ENCODE measurements at regions not wholly inside any gene's neighbourhood (a gene's known extent, or its start where the extent isn't known, plus 50 kb on each side); places are given as distances from the start of the nearest gene placed in this dataset.

GRCh38 chr5:2241842-2242241 is 359.1 kb upstream of the IRX4 start:
- Mint-ChIP-seq H3K27ac (no peak overlapping the region), H3K36me3 (ENCODE audit: low read depth) (no peaks in the 10 kb centered on the region), H3K4me1 (no peaks in the 10 kb centered on the region), H3K27me3 (peaks cover 5% of the 10 kb centered on the region), H3K9me3 (ENCODE audit: low read depth) (peaks cover 5% of the 10 kb centered on the region), H3K4me3 (no peak overlapping the region)
- ATAC-seq (no peak), DNase-seq (no peak)
- ChIA-PET POLR2A (no interaction called here), CTCF (no interaction called here)
- intact Hi-C loops (cut with DNase I, micrococcal nuclease): no loop called here

DNA sequence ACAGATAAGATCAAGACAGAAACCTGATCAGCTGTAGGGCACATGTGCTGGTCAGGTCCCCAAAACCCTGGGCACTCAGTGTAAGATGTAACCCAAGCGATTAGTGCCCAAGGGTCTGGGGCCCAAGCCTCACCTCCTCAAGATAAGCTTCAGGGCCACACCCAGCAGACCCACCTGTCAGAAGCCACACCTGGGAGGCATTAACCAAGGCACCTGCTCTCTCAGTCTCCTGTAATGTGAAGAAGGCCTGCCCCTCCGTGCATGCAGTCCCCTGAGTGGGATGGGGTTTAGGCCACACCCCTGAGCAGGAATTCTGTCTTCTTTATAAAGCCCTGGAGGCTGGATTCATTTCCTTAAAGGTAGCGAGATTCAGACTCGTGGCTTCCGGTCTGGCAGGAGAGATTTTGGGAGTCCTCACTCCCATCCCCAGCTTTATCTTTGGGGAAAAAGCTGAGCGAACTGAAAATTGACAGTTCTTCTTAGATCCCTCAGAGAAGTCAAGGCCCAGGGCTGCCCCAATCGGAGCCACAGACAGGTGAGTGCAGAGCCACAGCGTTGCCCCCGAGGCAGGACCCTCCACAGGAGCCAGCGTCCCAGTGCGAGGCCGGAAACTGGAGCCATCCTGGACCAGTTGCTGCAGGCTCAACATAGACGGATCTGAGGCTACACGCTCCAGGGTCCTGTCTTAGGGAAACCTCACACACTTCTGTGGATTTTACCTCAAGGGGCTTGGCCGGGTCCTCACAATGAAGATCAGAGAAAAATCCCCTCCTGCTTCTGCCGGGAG is 357.6 kb upstream of the IRX4 start:
- Mint-ChIP-seq H3K27ac (no peak overlapping the region), H3K27me3 (peaks cover 9% of the 10 kb centered on the region), H3K36me3 (ENCODE audit: low read depth) (no peaks in the 10 kb centered on the region), H3K4me1 (no peaks in the 10 kb centered on the region), H3K9me3 (ENCODE audit: low read depth) (peaks cover 7% of the 10 kb centered on the region), H3K4me3 (no peak overlapping the region)
- POLR2A ChIA-PET: no interaction called here
- no peak for DNase-seq
- CTCF ChIA-PET: no interaction called here
- ATAC-seq: no peak
- intact Hi-C loops (cut with DNase I, micrococcal nuclease): no loop called here

- Mint-ChIP-seq H3K27me3 (peaks cover 7% of the 10 kb centered on the region), H3K4me1 (no peaks in the 10 kb centered on the region), H3K9me3 (ENCODE audit: low read depth) (peaks cover 12% of the 10 kb centered on the region), H3K36me3 (ENCODE audit: low read depth) (no peaks in the 10 kb centered on the region), H3K27ac (no peak overlapping the region), H3K4me3 (no peak overlapping the region)
- ChIA-PET POLR2A (no interaction called here), CTCF (no interaction called here)
- ATAC-seq (no peak), DNase-seq (no peak)
- intact Hi-C loops (cut with DNase I, micrococcal nuclease): no loop called here
Observed at GRCh38 chr5:2239201-2239910, 356.6 kb upstream of the IRX4 start.

- no peak for DNase-seq
- no peaks in the 10 kb centered on the region for H3K36me3 Mint-ChIP-seq (ENCODE audit: low read depth)
- intact Hi-C loops (cut with DNase I, micrococcal nuclease): no loop called here
- CTCF ChIA-PET: no interaction called here
- peaks cover 12% of the 10 kb centered on the region for H3K27me3 Mint-ChIP-seq
- no peak overlapping the region for H3K27ac Mint-ChIP-seq
- no peaks in the 10 kb centered on the region for H3K4me1 Mint-ChIP-seq
- no peak for ATAC-seq
- H3K4me3 Mint-ChIP-seq: no peak overlapping the region
- H3K9me3 Mint-ChIP-seq (ENCODE audit: low read depth): peaks cover 14% of the 10 kb centered on the region
- POLR2A ChIA-PET: no interaction called here
Observed at GRCh38 chr5:2238732-2239131, 356.0 kb upstream of the IRX4 start.

GRCh38 chr5:2227433-2227832 is 344.7 kb upstream of the IRX4 start:
- H3K9me3 Mint-ChIP-seq (ENCODE audit: low read depth): no peaks in the 10 kb centered on the region
- POLR2A ChIA-PET: no interaction called here
- DNase-seq: no peak
- no peak overlapping the region for H3K4me3 Mint-ChIP-seq
- H3K27ac Mint-ChIP-seq: no peak overlapping the region
- H3K4me1 Mint-ChIP-seq: no peaks in the 10 kb centered on the region
- no peak for ATAC-seq
- CTCF ChIA-PET: no interaction called here
- H3K27me3 Mint-ChIP-seq: peaks cover 12% of the 10 kb centered on the region
- intact Hi-C loops (cut with DNase I, micrococcal nuclease): no loop called here
- no peaks in the 10 kb centered on the region for H3K36me3 Mint-ChIP-seq (ENCODE audit: low read depth)

- CTCF ChIA-PET: no interaction called here
- peaks cover 6% of the 10 kb centered on the region for H3K27me3 Mint-ChIP-seq
- H3K4me3 Mint-ChIP-seq: no peak overlapping the region
- POLR2A ChIA-PET: no interaction called here
- H3K27ac Mint-ChIP-seq: no peak overlapping the region
- no peak for ATAC-seq
- intact Hi-C loops (cut with DNase I, micrococcal nuclease): no loop called here
- no peaks in the 10 kb centered on the region for H3K4me1 Mint-ChIP-seq
- no peak for DNase-seq
- H3K36me3 Mint-ChIP-seq (ENCODE audit: low read depth): no peaks in the 10 kb centered on the region
- no peaks in the 10 kb centered on the region for H3K9me3 Mint-ChIP-seq (ENCODE audit: low read depth)
Observed at GRCh38 chr5:2224689-2225088, 342.0 kb upstream of the IRX4 start.

DNA sequence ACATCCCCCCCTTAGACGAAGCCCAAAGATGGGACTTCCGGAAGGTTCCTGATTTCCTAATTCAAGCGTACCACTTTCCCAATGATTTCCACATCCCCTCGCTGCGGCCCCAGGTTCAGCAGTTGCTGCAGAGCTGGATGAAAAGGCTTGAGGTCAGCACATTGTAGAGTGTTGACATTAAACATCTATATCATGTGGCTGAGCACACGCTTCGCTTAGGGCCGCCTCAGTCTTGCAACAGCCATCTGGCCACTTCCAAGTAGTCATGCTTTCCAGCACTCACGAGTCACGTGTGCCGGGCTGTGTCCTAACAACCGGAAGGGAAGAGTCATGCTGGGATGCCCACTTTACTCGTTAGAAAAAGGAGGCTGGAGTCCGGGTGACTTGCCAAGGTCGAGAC is 340.6 kb upstream of the IRX4 start:
- H3K4me1 Mint-ChIP-seq: no peaks in the 10 kb centered on the region
- H3K27ac Mint-ChIP-seq: no peak overlapping the region
- no peaks in the 10 kb centered on the region for H3K36me3 Mint-ChIP-seq (ENCODE audit: low read depth)
- CTCF ChIA-PET: no interaction called here
- H3K27me3 Mint-ChIP-seq: peaks cover 7% of the 10 kb centered on the region
- POLR2A ChIA-PET: no interaction called here
- no peak for DNase-seq
- intact Hi-C loops (cut with DNase I, micrococcal nuclease): no loop called here
- ATAC-seq: no peak
- no peaks in the 10 kb centered on the region for H3K9me3 Mint-ChIP-seq (ENCODE audit: low read depth)
- no peak overlapping the region for H3K4me3 Mint-ChIP-seq

DNA sequence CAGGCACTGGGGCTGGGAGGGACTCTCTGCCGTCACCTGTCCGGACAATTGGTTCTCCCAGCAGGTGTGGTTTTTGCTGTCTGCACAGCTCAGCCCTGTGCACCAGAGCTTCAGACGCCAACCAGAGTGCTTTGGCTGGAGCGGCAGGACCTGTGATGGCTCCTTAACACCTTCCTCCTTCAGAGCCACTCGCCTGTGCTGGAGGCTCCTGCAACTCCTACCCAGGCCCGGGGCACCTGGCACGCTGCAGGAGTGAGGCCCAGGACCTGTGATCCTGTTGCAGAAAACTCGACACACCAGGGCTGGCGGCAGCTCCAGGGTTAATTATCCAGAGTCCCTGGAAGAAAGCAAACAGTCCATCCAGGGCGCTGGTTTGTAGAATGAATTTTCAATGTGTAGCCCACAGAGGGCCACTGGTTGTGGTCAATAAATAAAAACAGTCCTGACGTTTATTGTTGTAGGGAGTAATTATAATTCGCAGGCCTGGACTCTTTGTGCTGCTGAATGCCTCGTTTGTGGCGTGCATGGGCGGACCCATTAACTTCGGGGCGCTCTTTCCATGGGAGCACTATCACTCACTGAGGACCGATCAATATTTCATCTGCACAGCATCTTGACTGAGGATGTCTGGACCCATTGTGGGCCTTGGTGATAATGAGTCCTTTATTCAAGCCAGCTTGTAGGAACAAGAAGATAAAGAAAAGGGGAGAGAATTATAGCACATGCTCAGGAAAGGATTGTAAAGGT is 339.7 kb upstream of the IRX4 start:
- Mint-ChIP-seq H3K4me3 (no peak overlapping the region), H3K27ac (no peak overlapping the region), H3K27me3 (peaks cover 4% of the 10 kb centered on the region), H3K36me3 (ENCODE audit: low read depth) (no peaks in the 10 kb centered on the region), H3K9me3 (ENCODE audit: low read depth) (no peaks in the 10 kb centered on the region), H3K4me1 (no peaks in the 10 kb centered on the region)
- DNase-seq (no peak), ATAC-seq (no peak)
- intact Hi-C loops (cut with DNase I, micrococcal nuclease): no loop called here
- CTCF ChIA-PET: no interaction called here
- POLR2A ChIA-PET: no interaction called here

- H3K27ac Mint-ChIP-seq: no peak overlapping the region
- ATAC-seq (no peak), DNase-seq (no peak)
- ChIA-PET POLR2A (no interaction called here), CTCF (no interaction called here)
- intact Hi-C loops (cut with DNase I, micrococcal nuclease): no loop called here
- no peaks in the 10 kb centered on the region for H3K9me3 Mint-ChIP-seq (ENCODE audit: low read depth)
- peaks cover 4% of the 10 kb centered on the region for H3K27me3 Mint-ChIP-seq
- no peak overlapping the region for H3K4me3 Mint-ChIP-seq
- no peaks in the 10 kb centered on the region for H3K36me3 Mint-ChIP-seq (ENCODE audit: low read depth)
- H3K4me1 Mint-ChIP-seq: no peaks in the 10 kb centered on the region
Observed at GRCh38 chr5:2221450-2221849, 338.7 kb upstream of the IRX4 start.

DNA sequence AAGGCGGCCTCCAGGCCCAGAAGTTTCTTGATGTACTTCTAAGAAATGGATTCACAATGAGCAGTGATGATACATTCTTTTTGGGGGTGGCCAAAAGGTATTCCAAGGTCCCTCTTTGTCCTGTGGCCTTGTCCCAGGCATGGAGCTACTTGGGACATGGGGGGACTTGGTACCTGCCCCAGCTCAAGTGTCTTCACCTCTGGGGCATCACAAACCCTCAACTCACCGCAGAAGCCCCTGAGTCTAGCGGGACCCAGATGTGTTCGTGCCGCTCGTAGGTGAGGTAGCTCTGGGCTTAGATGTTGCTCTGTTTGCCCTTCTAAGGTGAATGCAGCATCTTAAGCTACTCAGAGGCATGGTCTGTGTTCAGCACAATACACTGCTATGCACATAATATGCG is 338.0 kb upstream of the IRX4 start:
- no peak overlapping the region for H3K27ac Mint-ChIP-seq
- intact Hi-C loops (cut with DNase I, micrococcal nuclease): no loop called here
- ATAC-seq: no peak
- H3K4me3 Mint-ChIP-seq: no peak overlapping the region
- H3K36me3 Mint-ChIP-seq (ENCODE audit: low read depth): no peaks in the 10 kb centered on the region
- H3K27me3 Mint-ChIP-seq: peaks cover 4% of the 10 kb centered on the region
- no peaks in the 10 kb centered on the region for H3K4me1 Mint-ChIP-seq
- ChIA-PET CTCF (interaction anchor here (1.1 kb wide), 1 partner anchor 17 kb away, joined by 3 read pairs; no protein-coding TSS in a partner anchor), POLR2A (no interaction called here)
- H3K9me3 Mint-ChIP-seq (ENCODE audit: low read depth): no peaks in the 10 kb centered on the region
- DNase-seq: no peak

DNA sequence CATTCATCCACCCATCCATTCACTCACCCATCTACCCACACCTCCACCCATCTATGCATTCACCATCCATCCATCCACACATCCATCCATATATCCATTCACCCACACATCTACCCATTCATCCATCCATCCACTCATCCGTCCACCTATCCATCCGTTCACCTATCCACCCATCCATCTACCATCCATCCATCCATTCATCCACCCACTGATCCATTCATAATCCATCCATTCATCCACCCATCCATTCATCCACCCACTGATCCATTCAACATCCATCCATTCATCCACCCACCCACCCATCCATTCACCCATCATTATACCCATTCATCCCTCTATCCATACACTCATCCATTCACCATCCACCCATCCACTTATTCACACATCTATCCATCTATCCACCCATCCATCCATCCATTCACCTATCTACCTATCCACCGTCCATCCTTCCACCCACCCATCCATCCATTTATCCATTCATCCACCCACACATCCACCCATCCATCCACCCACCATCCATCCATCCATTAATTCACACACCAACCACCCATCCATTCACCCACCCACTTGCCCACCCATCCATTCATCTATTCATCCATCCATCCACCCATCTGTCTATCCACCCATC is 336.5 kb upstream of the IRX4 start:
- H3K36me3 Mint-ChIP-seq (ENCODE audit: low read depth): no peaks in the 10 kb centered on the region
- no peak for ATAC-seq
- CTCF ChIA-PET: no interaction called here
- no peak overlapping the region for H3K4me3 Mint-ChIP-seq
- POLR2A ChIA-PET: no interaction called here
- intact Hi-C loops (cut with DNase I, micrococcal nuclease): no loop called here
- no peaks in the 10 kb centered on the region for H3K4me1 Mint-ChIP-seq
- no peaks in the 10 kb centered on the region for H3K9me3 Mint-ChIP-seq (ENCODE audit: low read depth)
- peaks cover 4% of the 10 kb centered on the region for H3K27me3 Mint-ChIP-seq
- H3K27ac Mint-ChIP-seq: no peak overlapping the region
- DNase-seq: no peak

- intact Hi-C loops (cut with DNase I, micrococcal nuclease): no loop called here
Observed at GRCh38 chr5:2217219-2217618, 334.5 kb upstream of the IRX4 start.

More at GRCh38 chr5:2217219-2217618, 334.5 kb upstream of the IRX4 start:
- Mint-ChIP-seq H3K4me1 (no peaks in the 10 kb centered on the region), H3K4me3 (no peak overlapping the region), H3K27me3 (peaks cover 2% of the 10 kb centered on the region), H3K36me3 (ENCODE audit: low read depth) (no peaks in the 10 kb centered on the region), H3K9me3 (ENCODE audit: low read depth) (no peaks in the 10 kb centered on the region), H3K27ac (no peak overlapping the region)
- CTCF ChIA-PET: no interaction called here
- no peak for DNase-seq
- no peak for ATAC-seq
- POLR2A ChIA-PET: no interaction called here

All from activated CD4-positive, alpha-beta T cell treated with anti-CD3 and anti-CD28 coated beads for 36 hours (primary cell).